ENCODE measurements at regions not wholly inside any gene's neighbourhood (a gene's known extent, or its start where the extent isn't known, plus 50 kb on each side); places are given as distances from the start of the nearest gene placed in this dataset.
"Not testable (repeated sequence)": the region's sequence is repeated elsewhere in the genome, so short reads cannot be mapped to it uniquely, and the experiment has no call there.

- no peak overlapping the region for H3K4me3 ChIP-seq
- TF ChIP-seq POLR2AphosphoS5 (IDR thresholded peaks at IDR 0.05; ENCODE audit: borderline replicate concordance, low read depth, low read length) (no peak), EZH2 (IDR thresholded peaks at IDR 0.05) (no peak), FOXP2 (optimal IDR thresholded peaks at IDR 0.05; ENCODE audit: control extremely low read depth, extremely low read length, insufficient read depth) (no peak)
- no peak overlapping the region for H3K9ac ChIP-seq (ENCODE audit: insufficient read length)
- H3K36me3 ChIP-seq (ENCODE audit: insufficient read depth, low read length): no peaks in the 10 kb centered on the region
- no peak for DNase-seq (ENCODE audit: low read depth, low spot score)
- H3K9me3 ChIP-seq (ENCODE audit: low read depth, low read length): no peaks in the 10 kb centered on the region
- no peak overlapping the region for H3K27ac ChIP-seq
Measured at GRCh38 chr5:57931352-57931751, 448.7 kb upstream of the ACTBL2 start.

- Histone ChIP-seq H3K4me3 (no peak overlapping the region), H3K9ac (ENCODE audit: insufficient read length) (no peak overlapping the region), H3K9me3 (ENCODE audit: low read depth, low read length) (no peaks in the 10 kb centered on the region), H3K27ac (no peak overlapping the region), H3K36me3 (ENCODE audit: insufficient read depth, low read length) (no peaks in the 10 kb centered on the region)
- TF ChIP-seq FOXP2 (optimal IDR thresholded peaks at IDR 0.05; ENCODE audit: control extremely low read depth, extremely low read length, insufficient read depth): no peak
- TF ChIP-seq POLR2AphosphoS5 (IDR thresholded peaks at IDR 0.05; ENCODE audit: borderline replicate concordance, low read depth, low read length): no peak
- TF ChIP-seq EZH2 (IDR thresholded peaks at IDR 0.05): no peak
- DNase-seq (ENCODE audit: low read depth, low spot score): no peak
Measured at GRCh38 chr5:57929271-57929670, 446.7 kb upstream of the ACTBL2 start.

- H3K27ac ChIP-seq; H3K9ac ChIP-seq (ENCODE audit: insufficient read length); H3K36me3 ChIP-seq (ENCODE audit: insufficient read depth, low read length); H3K4me3 ChIP-seq; H3K9me3 ChIP-seq (ENCODE audit: low read depth, low read length); DNase-seq (ENCODE audit: low read depth, low spot score): not testable (repeated sequence)
Measured at GRCh38 chr5:57923094-57923493, 440.5 kb upstream of the ACTBL2 start.

- TF ChIP-seq POLR2AphosphoS5 (IDR thresholded peaks at IDR 0.05; ENCODE audit: borderline replicate concordance, low read depth, low read length): no peak
- no peak for TF ChIP-seq EZH2 (IDR thresholded peaks at IDR 0.05)
- no peak for TF ChIP-seq FOXP2 (optimal IDR thresholded peaks at IDR 0.05; ENCODE audit: control extremely low read depth, extremely low read length, insufficient read depth)
- Histone ChIP-seq H3K27ac (no peak overlapping the region), H3K36me3 (ENCODE audit: insufficient read depth, low read length) (no peaks in the 10 kb centered on the region), H3K9ac (ENCODE audit: insufficient read length) (no peak overlapping the region), H3K9me3 (ENCODE audit: low read depth, low read length) (no peaks in the 10 kb centered on the region), H3K4me3 (no peak overlapping the region)
- DNase-seq (ENCODE audit: low read depth, low spot score): no peak
Measured at GRCh38 chr5:57917004-57917403, 434.4 kb upstream of the ACTBL2 start.

- Histone ChIP-seq H3K36me3 (ENCODE audit: insufficient read depth, low read length) (no peaks in the 10 kb centered on the region), H3K4me3 (no peak overlapping the region), H3K9ac (ENCODE audit: insufficient read length) (no peak overlapping the region), H3K27ac (no peak overlapping the region), H3K9me3 (ENCODE audit: low read depth, low read length) (no peaks in the 10 kb centered on the region)
- no peak for TF ChIP-seq EZH2 (IDR thresholded peaks at IDR 0.05)
- TF ChIP-seq FOXP2 (optimal IDR thresholded peaks at IDR 0.05; ENCODE audit: control extremely low read depth, extremely low read length, insufficient read depth): no peak
- no peak for TF ChIP-seq POLR2AphosphoS5 (IDR thresholded peaks at IDR 0.05; ENCODE audit: borderline replicate concordance, low read depth, low read length)
- DNase-seq (ENCODE audit: low read depth, low spot score): no peak
Measured at GRCh38 chr5:57915536-57915935, 432.9 kb upstream of the ACTBL2 start.

- DNase-seq (ENCODE audit: low read depth, low spot score): no peak
- Histone ChIP-seq H3K27ac (no peak overlapping the region), H3K36me3 (ENCODE audit: insufficient read depth, low read length) (no peaks in the 10 kb centered on the region), H3K4me3 (no peak overlapping the region), H3K9ac (ENCODE audit: insufficient read length) (no peak overlapping the region), H3K9me3 (ENCODE audit: low read depth, low read length) (no peaks in the 10 kb centered on the region)
- TF ChIP-seq FOXP2 (optimal IDR thresholded peaks at IDR 0.05; ENCODE audit: control extremely low read depth, extremely low read length, insufficient read depth): no peak
- TF ChIP-seq POLR2AphosphoS5 (IDR thresholded peaks at IDR 0.05; ENCODE audit: borderline replicate concordance, low read depth, low read length): no peak
- no peak for TF ChIP-seq EZH2 (IDR thresholded peaks at IDR 0.05)
Measured at GRCh38 chr5:57911438-57911837, 428.8 kb upstream of the ACTBL2 start.

- Histone ChIP-seq H3K36me3 (ENCODE audit: insufficient read depth, low read length) (no peaks in the 10 kb centered on the region), H3K9me3 (ENCODE audit: low read depth, low read length) (no peaks in the 10 kb centered on the region), H3K4me3 (no peak overlapping the region), H3K9ac (ENCODE audit: insufficient read length) (no peak overlapping the region), H3K27ac (no peak overlapping the region)
- TF ChIP-seq POLR2AphosphoS5 (IDR thresholded peaks at IDR 0.05; ENCODE audit: borderline replicate concordance, low read depth, low read length): no peak
- no peak for TF ChIP-seq EZH2 (IDR thresholded peaks at IDR 0.05)
- no peak for TF ChIP-seq FOXP2 (optimal IDR thresholded peaks at IDR 0.05; ENCODE audit: control extremely low read depth, extremely low read length, insufficient read depth)
- no peak for DNase-seq (ENCODE audit: low read depth, low spot score)
Measured at GRCh38 chr5:57906671-57907070, 424.1 kb upstream of the ACTBL2 start.

GRCh38 chr5:57903458-57903857 is 420.8 kb upstream of the ACTBL2 start:
- no peak for TF ChIP-seq FOXP2 (optimal IDR thresholded peaks at IDR 0.05; ENCODE audit: control extremely low read depth, extremely low read length, insufficient read depth)
- TF ChIP-seq EZH2 (IDR thresholded peaks at IDR 0.05): no peak
- no peak for TF ChIP-seq POLR2AphosphoS5 (IDR thresholded peaks at IDR 0.05; ENCODE audit: borderline replicate concordance, low read depth, low read length)
- H3K36me3 ChIP-seq (ENCODE audit: insufficient read depth, low read length): no peaks in the 10 kb centered on the region
- H3K4me3 ChIP-seq: no peak overlapping the region
- H3K9ac ChIP-seq (ENCODE audit: insufficient read length): no peak overlapping the region
- H3K27ac ChIP-seq: no peak overlapping the region
- no peaks in the 10 kb centered on the region for H3K9me3 ChIP-seq (ENCODE audit: low read depth, low read length)
- no peak for DNase-seq (ENCODE audit: low read depth, low spot score)

GRCh38 chr5:57902095-57902494 is 419.5 kb upstream of the ACTBL2 start:
- DNase-seq (ENCODE audit: low read depth, low spot score): no peak
- H3K36me3 ChIP-seq (ENCODE audit: insufficient read depth, low read length): no peaks in the 10 kb centered on the region
- no peak overlapping the region for H3K9ac ChIP-seq (ENCODE audit: insufficient read length)
- TF ChIP-seq POLR2AphosphoS5 (IDR thresholded peaks at IDR 0.05; ENCODE audit: borderline replicate concordance, low read depth, low read length): no peak
- no peak for TF ChIP-seq FOXP2 (optimal IDR thresholded peaks at IDR 0.05; ENCODE audit: control extremely low read depth, extremely low read length, insufficient read depth)
- TF ChIP-seq EZH2 (IDR thresholded peaks at IDR 0.05): no peak
- no peak overlapping the region for H3K4me3 ChIP-seq
- no peaks in the 10 kb centered on the region for H3K9me3 ChIP-seq (ENCODE audit: low read depth, low read length)
- no peak overlapping the region for H3K27ac ChIP-seq

Measured in SK-N-MC (cell line).